ENCODE measurements at regions not wholly inside any gene's neighbourhood (a gene's known extent, or its start where the extent isn't known, plus 50 kb on each side); places are given as distances from the start of the nearest gene placed in this dataset.

- Histone ChIP-seq H3K4me3 (ENCODE audit: insufficient read depth in 1 of 2, low read depth in 1 of 2, low read length in 2 of 2) (peak overlapping the region in 1 of 2 experiments; percentile 11), H3K9me3 (ENCODE audit: control insufficient read depth, low read length) (peaks cover 6% of the 10 kb centered on the region), H2BK5ac (ENCODE audit: low read depth, low read length, poor library complexity, severe bottlenecking) (no peak overlapping the region), H3K36me3 (ENCODE audit: control insufficient read depth in 1 of 2, insufficient read depth in 2 of 2, low read depth in 1 of 2, low read length in 2 of 2) (no peaks in the 10 kb centered on the region), H3K9ac (ENCODE audit: low read length) (no peak overlapping the region), H3K14ac (ENCODE audit: low read length in 2 of 2) (no peak overlapping the region), H3K4me2 (ENCODE audit: low read length, poor library complexity, severe bottlenecking) (no peak overlapping the region), H4K91ac (ENCODE audit: low read length) (no peak overlapping the region), H3K4me1 (ENCODE audit: control insufficient read depth, insufficient read depth, low read depth, low read length) (no peaks in the 10 kb centered on the region), H3K27me3 (ENCODE audit: control insufficient read depth in 1 of 2, insufficient read depth in 1 of 2, low read length in 2 of 2) (no peaks in the 10 kb centered on the region), H3K27ac (ENCODE audit: low read length, poor library complexity, severe bottlenecking) (no peak overlapping the region), H4K8ac (ENCODE audit: low read length) (no peak overlapping the region), H2BK12ac (ENCODE audit: low read length in 2 of 2) (no peak overlapping the region), H3K79me1 (replicated peaks; ENCODE audit: low read length, poor library complexity, severe bottlenecking) (no peaks in the 10 kb centered on the region), H2BK15ac (ENCODE audit: low read depth, poor library complexity, severe bottlenecking) (no peak overlapping the region), H2AFZ (ENCODE audit: low read depth, low read length) (no peak overlapping the region), H2BK120ac (ENCODE audit: low read depth, low read length) (no peak overlapping the region), H2AK5ac (ENCODE audit: low read length, severe bottlenecking) (no peak overlapping the region), H3K4ac (ENCODE audit: low read depth in 1 of 2, low read length in 2 of 2) (no peak overlapping the region), H3K18ac (ENCODE audit: low read depth in 1 of 2, low read length in 2 of 2) (no peak overlapping the region), H3K23ac (ENCODE audit: low read length in 2 of 2) (no peak overlapping the region)
- DNase-seq, result no peak
- 85% methylated on average over 4 of the region's 4 CpGs for WGBS
Measured at GRCh38 chr5:169417676-169418075, 116.7 kb upstream of the SLIT3 start.

GRCh38 chr5:169416583-169417196 lies 115.8 kb upstream of the SLIT3 start:
- no peak overlapping the region for H3K23ac ChIP-seq (ENCODE audit: low read length in 2 of 2)
- H2AFZ ChIP-seq (ENCODE audit: low read depth, low read length), result no peak overlapping the region
- WGBS, result 61% methylated on average over 10 of the region's 15 CpGs

GRCh38 chr5:169415948-169416347 lies 115.0 kb upstream of the SLIT3 start:
- no peak overlapping the region for H3K4ac ChIP-seq (ENCODE audit: low read depth in 1 of 2, low read length in 2 of 2)
- H2BK12ac ChIP-seq (ENCODE audit: low read length in 2 of 2), result no peak overlapping the region
- no peaks in the 10 kb centered on the region for H3K79me1 ChIP-seq (replicated peaks; ENCODE audit: low read length, poor library complexity, severe bottlenecking)
- peak overlapping the region; percentile 13 for H3K9ac ChIP-seq (ENCODE audit: low read length)
- no peak overlapping the region for H4K91ac ChIP-seq (ENCODE audit: low read length)
- no peak overlapping the region for H2BK120ac ChIP-seq (ENCODE audit: low read depth, low read length)
- no peak overlapping the region for H3K18ac ChIP-seq (ENCODE audit: low read depth in 1 of 2, low read length in 2 of 2)
- no peak overlapping the region for H3K23ac ChIP-seq (ENCODE audit: low read length in 2 of 2)
- H3K4me3 ChIP-seq (ENCODE audit: insufficient read depth in 1 of 2, low read depth in 1 of 2, low read length in 2 of 2), result no peak overlapping the region
- WGBS, result 76% methylated on average over 5 of the region's 5 CpGs
- H3K9me3 ChIP-seq (ENCODE audit: control insufficient read depth, low read length), result peaks cover 6% of the 10 kb centered on the region
- no peaks in the 10 kb centered on the region for H3K27me3 ChIP-seq (ENCODE audit: control insufficient read depth in 1 of 2, insufficient read depth in 1 of 2, low read length in 2 of 2)
- no peak overlapping the region for H3K14ac ChIP-seq (ENCODE audit: low read length in 2 of 2)
- H2BK5ac ChIP-seq (ENCODE audit: low read depth, low read length, poor library complexity, severe bottlenecking), result no peak overlapping the region
- no peak overlapping the region for H2AFZ ChIP-seq (ENCODE audit: low read depth, low read length)
- no peak overlapping the region for H3K27ac ChIP-seq (ENCODE audit: low read length, poor library complexity, severe bottlenecking)
- no peak overlapping the region for H3K4me2 ChIP-seq (ENCODE audit: low read length, poor library complexity, severe bottlenecking)
- no peak overlapping the region for H2AK5ac ChIP-seq (ENCODE audit: low read length, severe bottlenecking)
- DNase-seq, result no peak
- H4K8ac ChIP-seq (ENCODE audit: low read length), result no peak overlapping the region
- H2BK15ac ChIP-seq (ENCODE audit: low read depth, poor library complexity, severe bottlenecking), result no peak overlapping the region
- no peaks in the 10 kb centered on the region for H3K4me1 ChIP-seq (ENCODE audit: control insufficient read depth, insufficient read depth, low read depth, low read length)
- no peaks in the 10 kb centered on the region for H3K36me3 ChIP-seq (ENCODE audit: control insufficient read depth in 1 of 2, insufficient read depth in 2 of 2, low read depth in 1 of 2, low read length in 2 of 2)

More at GRCh38 chr5:169416583-169417196, 115.8 kb upstream of the SLIT3 start:
- Histone ChIP-seq H2BK15ac (ENCODE audit: low read depth, poor library complexity, severe bottlenecking) (no peak overlapping the region), H3K4me2 (ENCODE audit: low read length, poor library complexity, severe bottlenecking) (no peak overlapping the region), H3K27me3 (ENCODE audit: control insufficient read depth in 1 of 2, insufficient read depth in 1 of 2, low read length in 2 of 2) (no peaks in the 10 kb centered on the region), H3K18ac (ENCODE audit: low read depth in 1 of 2, low read length in 2 of 2) (no peak overlapping the region), H3K9me3 (ENCODE audit: control insufficient read depth, low read length) (peaks cover 6% of the 10 kb centered on the region), H2BK5ac (ENCODE audit: low read depth, low read length, poor library complexity, severe bottlenecking) (no peak overlapping the region), H4K8ac (ENCODE audit: low read length) (peak overlapping the region; percentile 13), H3K14ac (ENCODE audit: low read length in 2 of 2) (no peak overlapping the region), H2BK12ac (ENCODE audit: low read length in 2 of 2) (no peak overlapping the region), H2BK120ac (ENCODE audit: low read depth, low read length) (no peak overlapping the region), H4K91ac (ENCODE audit: low read length) (no peak overlapping the region), H3K9ac (ENCODE audit: low read length) (peak overlapping the region; percentile 37), H3K4me1 (ENCODE audit: control insufficient read depth, insufficient read depth, low read depth, low read length) (no peaks in the 10 kb centered on the region), H3K27ac (ENCODE audit: low read length, poor library complexity, severe bottlenecking) (no peak overlapping the region), H2AK5ac (ENCODE audit: low read length, severe bottlenecking) (no peak overlapping the region), H3K36me3 (ENCODE audit: control insufficient read depth in 1 of 2, insufficient read depth in 2 of 2, low read depth in 1 of 2, low read length in 2 of 2) (no peaks in the 10 kb centered on the region), H3K79me1 (replicated peaks; ENCODE audit: low read length, poor library complexity, severe bottlenecking) (no peaks in the 10 kb centered on the region), H3K4ac (ENCODE audit: low read depth in 1 of 2, low read length in 2 of 2) (no peak overlapping the region), H3K4me3 (ENCODE audit: insufficient read depth in 1 of 2, low read depth in 1 of 2, low read length in 2 of 2) (no peak overlapping the region)
- DNase-seq, result peak; percentile 32

GRCh38 chr5:169415371-169415770 lies 114.4 kb upstream of the SLIT3 start:
- Histone ChIP-seq H3K14ac (ENCODE audit: low read length in 2 of 2) (no peak overlapping the region), H2AK5ac (ENCODE audit: low read length, severe bottlenecking) (no peak overlapping the region), H3K18ac (ENCODE audit: low read depth in 1 of 2, low read length in 2 of 2) (no peak overlapping the region), H3K23ac (ENCODE audit: low read length in 2 of 2) (no peak overlapping the region), H2BK120ac (ENCODE audit: low read depth, low read length) (no peak overlapping the region), H3K27ac (ENCODE audit: low read length, poor library complexity, severe bottlenecking) (no peak overlapping the region), H3K27me3 (ENCODE audit: control insufficient read depth in 1 of 2, insufficient read depth in 1 of 2, low read length in 2 of 2) (no peaks in the 10 kb centered on the region), H2AFZ (ENCODE audit: low read depth, low read length) (no peak overlapping the region), H2BK5ac (ENCODE audit: low read depth, low read length, poor library complexity, severe bottlenecking) (no peak overlapping the region), H2BK12ac (ENCODE audit: low read length in 2 of 2) (no peak overlapping the region), H4K91ac (ENCODE audit: low read length) (no peak overlapping the region), H3K4me3 (ENCODE audit: insufficient read depth in 1 of 2, low read depth in 1 of 2, low read length in 2 of 2) (no peak overlapping the region), H3K36me3 (ENCODE audit: control insufficient read depth in 1 of 2, insufficient read depth in 2 of 2, low read depth in 1 of 2, low read length in 2 of 2) (no peaks in the 10 kb centered on the region), H2BK15ac (ENCODE audit: low read depth, poor library complexity, severe bottlenecking) (no peak overlapping the region), H3K4me2 (ENCODE audit: low read length, poor library complexity, severe bottlenecking) (no peak overlapping the region), H3K9me3 (ENCODE audit: control insufficient read depth, low read length) (peaks cover 6% of the 10 kb centered on the region), H3K79me1 (replicated peaks; ENCODE audit: low read length, poor library complexity, severe bottlenecking) (no peaks in the 10 kb centered on the region), H3K4me1 (ENCODE audit: control insufficient read depth, insufficient read depth, low read depth, low read length) (no peaks in the 10 kb centered on the region), H3K9ac (ENCODE audit: low read length) (peak overlapping the region; percentile 13), H3K4ac (ENCODE audit: low read depth in 1 of 2, low read length in 2 of 2) (no peak overlapping the region), H4K8ac (ENCODE audit: low read length) (no peak overlapping the region)
- DNase-seq, result no peak
- 59% methylated on average over 2 of the region's 4 CpGs for WGBS

Data from mesenchymal stem cell (in vitro differentiated cells and primary cell).